Nephron (organoid): ENCODE measurements at regions not wholly inside any gene's neighbourhood (a gene's known extent, or its start where the extent isn't known, plus 50 kb on each side); places are given as distances from the start of the nearest gene placed in this dataset.

Source experiments
- H3K27ac Mint-ChIP-seq, 3 experiments: 2 replicates each; pipeline ENCODE4 v1.8.0; 2020; ENCODE audit warnings: mixed read lengths in 3 of 3, mild to moderate bottlenecking in 2 of 3, moderate library complexity in 1 of 3
- H3K27me3 Mint-ChIP-seq: 2 replicates; pipeline ENCODE4 v1.8.0; 2021; ENCODE audit warnings: low read depth, mild to moderate bottlenecking, moderate library complexity, mixed read lengths
- H3K36me3 Mint-ChIP-seq: 2 replicates; pipeline ENCODE4 v1.8.0; 2020; ENCODE audit warnings: low read depth, mixed read lengths
- H3K4me1 Mint-ChIP-seq: 2 replicates; pipeline ENCODE4 v1.8.0; 2020; ENCODE audit warnings: mixed read lengths
- H3K4me3 Mint-ChIP-seq, 3 experiments: 2 replicates each; pipeline ENCODE4 v1.8.0; 2020; ENCODE audit warnings: mild to moderate bottlenecking in 3 of 3, mixed read lengths in 3 of 3, moderate library complexity in 2 of 3
- H3K9me3 Mint-ChIP-seq: 2 replicates; pipeline ENCODE4 v1.8.0; 2020; ENCODE audit warnings: mixed read lengths
- CTCF ChIP-seq, 3 experiments: fragments of 200-600 bp; sonication (generic); IDR thresholded peaks; one replicate each; pipeline ENCODE4 v1.5.0; 2021; ENCODE audit warnings: antibody characterized with exemption in 3 of 3; ENCODE audit not compliant: unreplicated experiment in 3 of 3

DNA sequence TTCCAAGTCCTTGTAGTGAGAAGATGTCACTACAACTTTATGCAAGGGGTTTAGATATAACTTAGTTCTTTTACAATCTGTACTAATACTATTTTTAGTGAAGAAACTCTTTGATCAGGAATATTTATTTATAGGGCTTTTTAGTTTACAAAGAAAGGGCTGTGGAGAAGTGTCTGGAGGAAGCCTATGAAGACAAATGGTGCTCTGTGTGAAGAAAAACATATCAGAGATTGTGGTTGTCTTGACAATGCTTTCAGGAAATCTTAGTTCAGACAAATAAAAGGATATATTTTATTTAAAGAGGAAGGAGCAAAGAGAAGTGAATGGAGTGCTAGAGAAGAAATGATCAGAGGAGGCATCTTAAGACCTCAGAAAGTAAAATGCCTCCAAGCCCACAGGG, 824.9 kb downstream of the DCDC2C start:
- H3K27ac Mint-ChIP-seq = no peak overlapping the region
- no peak for TF ChIP-seq CTCF (IDR thresholded peaks at IDR 0.05; ENCODE audit: unreplicated experiment in 3 of 3)
- no peaks in the 10 kb centered on the region for H3K4me1 Mint-ChIP-seq
- no peaks in the 10 kb centered on the region for H3K36me3 Mint-ChIP-seq
- H3K9me3 Mint-ChIP-seq = peaks cover 3% of the 10 kb centered on the region
- no peaks in the 10 kb centered on the region for H3K27me3 Mint-ChIP-seq
- H3K4me3 Mint-ChIP-seq = no peak overlapping the region

- H3K27ac Mint-ChIP-seq = no peak overlapping the region
- no peaks in the 10 kb centered on the region for H3K9me3 Mint-ChIP-seq
- H3K36me3 Mint-ChIP-seq = no peaks in the 10 kb centered on the region
Observed at GRCh38 chr2:4528773-4529172, 825.4 kb downstream of the DCDC2C start.

GRCh38 chr2:4529738-4530137, 826.4 kb downstream of the DCDC2C start:
- H3K9me3 Mint-ChIP-seq = no peaks in the 10 kb centered on the region
- H3K4me3 Mint-ChIP-seq = no peak overlapping the region
- H3K36me3 Mint-ChIP-seq = no peaks in the 10 kb centered on the region
- H3K27me3 Mint-ChIP-seq = no peaks in the 10 kb centered on the region
- no peak overlapping the region for H3K27ac Mint-ChIP-seq
- TF ChIP-seq CTCF (IDR thresholded peaks at IDR 0.05; ENCODE audit: unreplicated experiment in 3 of 3) = no peak
- no peaks in the 10 kb centered on the region for H3K4me1 Mint-ChIP-seq

More at GRCh38 chr2:4528773-4529172, 825.4 kb downstream of the DCDC2C start:
- Mint-ChIP-seq H3K4me1 (no peaks in the 10 kb centered on the region), H3K27me3 (no peaks in the 10 kb centered on the region), H3K4me3 (no peak overlapping the region)
- TF ChIP-seq CTCF (IDR thresholded peaks at IDR 0.05; ENCODE audit: unreplicated experiment in 3 of 3) = no peak

DNA sequence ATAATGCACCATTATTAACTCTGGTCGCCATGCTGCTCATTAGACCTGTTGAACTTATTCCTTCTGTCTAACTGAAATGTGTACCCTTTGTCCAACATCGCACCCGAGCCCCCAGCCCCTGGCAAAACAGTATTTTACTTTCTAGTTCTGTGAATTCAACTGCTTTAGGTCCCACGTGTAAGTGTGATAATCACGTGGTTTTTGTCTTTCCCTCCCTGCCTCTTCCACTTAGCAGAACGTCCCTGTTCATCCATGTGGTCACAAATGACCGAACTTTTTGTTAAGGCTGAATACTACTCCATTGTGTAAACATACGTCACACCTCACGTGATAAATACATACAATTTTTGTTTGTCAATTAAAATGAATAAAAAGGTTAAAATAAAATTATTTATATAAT, 826.9 kb downstream of the DCDC2C start:
- H3K27me3 Mint-ChIP-seq = no peaks in the 10 kb centered on the region
- no peak for TF ChIP-seq CTCF (IDR thresholded peaks at IDR 0.05; ENCODE audit: unreplicated experiment in 3 of 3)
- no peak overlapping the region for H3K4me3 Mint-ChIP-seq
- H3K36me3 Mint-ChIP-seq = no peaks in the 10 kb centered on the region
- H3K4me1 Mint-ChIP-seq = no peaks in the 10 kb centered on the region
- H3K27ac Mint-ChIP-seq = no peak overlapping the region
- no peaks in the 10 kb centered on the region for H3K9me3 Mint-ChIP-seq

DNA sequence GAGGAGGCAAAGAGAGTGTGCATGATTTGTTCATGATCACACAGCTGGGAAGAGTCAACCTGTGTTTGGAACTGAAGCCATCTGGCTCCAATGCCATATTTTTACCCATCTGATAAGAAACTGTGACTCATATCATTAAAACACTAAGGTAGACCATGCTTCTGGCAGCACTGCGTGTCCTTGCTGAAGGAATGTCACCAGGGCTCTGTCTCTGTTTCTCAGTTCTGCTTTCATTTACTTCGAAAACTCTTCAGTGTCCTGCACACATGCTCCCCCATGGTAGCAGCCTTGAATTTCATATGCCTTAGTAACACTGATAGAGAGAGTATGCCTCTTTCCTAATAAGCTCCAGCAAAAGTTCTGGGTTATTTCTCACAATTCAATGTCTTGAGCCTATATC, 830.4 kb downstream of the DCDC2C start:
- H3K27ac Mint-ChIP-seq = no peak overlapping the region
- TF ChIP-seq CTCF (IDR thresholded peaks at IDR 0.05; ENCODE audit: unreplicated experiment in 3 of 3) = no peak
- no peak overlapping the region for H3K4me3 Mint-ChIP-seq
- H3K36me3 Mint-ChIP-seq = no peaks in the 10 kb centered on the region
- H3K9me3 Mint-ChIP-seq = no peaks in the 10 kb centered on the region
- H3K4me1 Mint-ChIP-seq = no peaks in the 10 kb centered on the region
- no peaks in the 10 kb centered on the region for H3K27me3 Mint-ChIP-seq

- Mint-ChIP-seq H3K4me3 (no peak overlapping the region), H3K36me3 (no peaks in the 10 kb centered on the region), H3K27me3 (no peaks in the 10 kb centered on the region), H3K27ac (no peak overlapping the region), H3K9me3 (peaks cover 5% of the 10 kb centered on the region), H3K4me1 (no peaks in the 10 kb centered on the region)
- no peak for TF ChIP-seq CTCF (IDR thresholded peaks at IDR 0.05; ENCODE audit: unreplicated experiment in 3 of 3)
Observed at GRCh38 chr2:4539121-4539520, 835.7 kb downstream of the DCDC2C start.
